Cardiac septum (tissue), 1 donor: ENCODE measurements at regions not wholly inside any gene's neighbourhood (a gene's known extent, or its start where the extent isn't known, plus 50 kb on each side); places are given as distances from the start of the nearest gene placed in this dataset.
"Not testable (repeated sequence)": the region's sequence is repeated elsewhere in the genome, so short reads cannot be mapped to it uniquely, and the experiment has no call there.

ENCODE experiments used
- DNase-seq: peaks from one replicate; pipeline ENCODE4 v3.0.0-alpha.2; 2020; ENCODE audit warnings: low spot score
- intact Hi-C: fragments of 100-400 bp; cut with DNase I; formaldehyde crosslinking; loops from one replicate; pipeline ENCODE4 v1.14.0; 2022
- donor health status: DM: no; HTN: no; CAD: no.

- intact Hi-C loops: no loop called here
- DNase-seq: no peak
Measured at GRCh38 chr22:10778296-10778814, 4749.6 kb upstream of the OR11H1 start.

DNA sequence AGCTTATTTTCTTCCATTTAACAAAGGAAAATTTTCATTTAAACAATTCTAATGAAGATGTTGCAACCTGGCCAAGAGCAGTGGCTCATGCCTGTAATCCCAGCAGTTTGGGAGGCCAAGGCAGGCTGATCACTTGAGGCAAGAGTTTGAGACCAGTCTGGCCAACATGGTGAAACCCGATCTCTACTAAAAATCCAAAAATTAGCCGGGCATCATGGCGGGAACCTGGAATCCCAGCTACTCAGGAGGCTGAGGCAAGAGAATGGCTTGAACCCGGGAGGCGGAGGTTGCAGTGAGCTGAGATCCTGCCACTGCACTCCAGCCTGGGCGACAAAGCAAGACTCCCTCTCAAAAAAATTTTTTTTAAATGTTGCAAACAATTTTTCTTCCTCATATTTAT is 4748.8 kb upstream of the OR11H1 start:
- DNase-seq, intact Hi-C loops: not testable (repeated sequence)

DNA sequence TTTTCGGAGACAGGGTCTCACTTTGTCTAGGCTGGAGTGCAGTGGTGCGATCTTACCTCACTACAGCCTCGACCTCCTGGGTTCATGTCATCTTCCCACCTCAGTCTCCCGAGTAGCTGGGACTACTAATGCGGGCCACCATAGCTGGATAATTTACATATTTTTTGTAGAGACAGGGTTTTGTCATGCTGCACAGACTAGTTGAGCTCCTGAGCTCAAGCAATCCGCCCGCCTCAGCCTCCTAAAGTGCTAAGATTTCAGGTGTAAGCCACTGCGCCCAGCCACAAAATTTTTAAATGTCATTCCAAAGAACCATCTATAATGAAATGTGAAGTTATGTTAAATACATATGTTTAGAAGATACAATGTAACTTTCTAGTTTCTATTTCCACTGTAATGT is 4747.7 kb upstream of the OR11H1 start:
- DNase-seq: no peak
- intact Hi-C loops: no loop called here

DNA sequence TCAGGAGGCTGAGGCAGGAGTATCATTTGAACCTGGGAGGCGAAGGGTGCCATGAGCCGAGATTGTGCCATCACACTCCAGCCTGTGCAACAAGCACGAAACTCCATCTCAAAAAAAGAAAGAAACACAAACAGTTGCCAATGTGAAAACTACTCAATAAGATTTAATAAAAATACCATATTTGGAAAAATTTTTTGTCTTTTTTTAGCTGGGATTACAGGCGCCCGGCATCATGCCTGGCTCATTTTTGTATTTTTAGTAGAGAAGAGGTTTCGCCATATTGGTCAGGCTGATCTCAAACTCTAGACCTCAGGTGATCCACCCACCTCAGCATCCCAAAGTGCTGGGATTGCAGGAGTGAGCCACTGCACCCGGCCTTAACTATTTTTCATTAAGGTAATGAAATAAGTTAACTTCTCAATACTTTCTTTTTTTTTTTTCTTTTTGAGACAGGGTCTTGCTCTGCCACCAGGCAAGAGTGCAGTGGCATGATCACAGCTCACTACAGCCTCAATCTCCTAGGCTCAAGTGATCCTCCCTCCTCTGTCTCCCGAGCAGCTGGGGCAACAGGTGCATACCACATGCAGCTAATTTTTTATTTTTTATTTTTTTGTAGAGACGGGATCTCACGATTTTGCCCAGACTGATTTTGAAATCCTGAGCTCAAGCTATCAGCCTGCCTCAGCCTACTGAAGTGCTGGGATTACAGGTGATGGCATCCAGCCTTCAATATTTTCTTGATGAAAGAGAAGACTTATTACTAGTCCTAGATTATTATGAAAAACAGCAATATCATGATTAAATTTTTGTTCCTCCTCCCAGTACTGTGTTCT is 4746.2 kb upstream of the OR11H1 start:
- no peak for DNase-seq
- intact Hi-C loops: no loop called here
